GM19099 (cell line): ENCODE measurements at regions not wholly inside any gene's neighbourhood (a gene's known extent, or its start where the extent isn't known, plus 50 kb on each side); places are given as distances from the start of the nearest gene placed in this dataset.

Source experiments
- POLR2A ChIP-seq: IDR thresholded peaks from 3 replicates; pipeline ENCODE4 v1.6.1; 2011; ENCODE audit warnings: low read depth; ENCODE audit not compliant: insufficient read length; ENCODE audit errors: extremely low read depth

- TF ChIP-seq POLR2A, result no peak
Measured at GRCh38 chr12:31846405-31846804, 112.8 kb upstream of the RESF1 start.

- no peak for TF ChIP-seq POLR2A
Measured at GRCh38 chr12:31845613-31846322, 113.4 kb upstream of the RESF1 start.

GRCh38 chr12:31843398-31844095 is 114.7 kb upstream of the AMN1 start:
- TF ChIP-seq POLR2A, result no peak

- TF ChIP-seq POLR2A, result no peak
Measured at GRCh38 chr12:31837913-31838312, 109.1 kb upstream of the AMN1 start.

GRCh38 chr12:31835276-31835882 is 106.6 kb upstream of the AMN1 start:
- no peak for TF ChIP-seq POLR2A

GRCh38 chr12:31834150-31834549 is 105.3 kb upstream of the AMN1 start:
- no peak for TF ChIP-seq POLR2A

GRCh38 chr12:31832740-31833729 is 104.2 kb upstream of the AMN1 start:
- TF ChIP-seq POLR2A, result no peak

GRCh38 chr12:31828071-31828470 is 99.2 kb upstream of the AMN1 start:
- TF ChIP-seq POLR2A, result no peak

- TF ChIP-seq POLR2A, result no peak
Measured at GRCh38 chr12:31822761-31823160, 93.9 kb upstream of the AMN1 start.

GRCh38 chr12:31821484-31821883 is 92.7 kb upstream of the AMN1 start:
- no peak for TF ChIP-seq POLR2A

- no peak for TF ChIP-seq POLR2A
Measured at GRCh38 chr12:31820832-31821231, 92.0 kb upstream of the AMN1 start.

- no peak for TF ChIP-seq POLR2A
Measured at GRCh38 chr12:31819427-31819826, 90.6 kb upstream of the AMN1 start.

GRCh38 chr12:31818623-31819268 is 89.9 kb upstream of the AMN1 start:
- TF ChIP-seq POLR2A, result no peak

- no peak for TF ChIP-seq POLR2A
Measured at GRCh38 chr12:31817120-31817519, 88.3 kb upstream of the AMN1 start.

GRCh38 chr12:31815096-31815495 is 86.3 kb upstream of the AMN1 start:
- TF ChIP-seq POLR2A, result no peak

- TF ChIP-seq POLR2A, result no peak
Measured at GRCh38 chr12:31813305-31813704, 84.5 kb upstream of the AMN1 start.
